ENCODE measurements at regions not wholly inside any gene's neighbourhood (a gene's known extent, or its start where the extent isn't known, plus 50 kb on each side); places are given as distances from the start of the nearest gene placed in this dataset.

DNA sequence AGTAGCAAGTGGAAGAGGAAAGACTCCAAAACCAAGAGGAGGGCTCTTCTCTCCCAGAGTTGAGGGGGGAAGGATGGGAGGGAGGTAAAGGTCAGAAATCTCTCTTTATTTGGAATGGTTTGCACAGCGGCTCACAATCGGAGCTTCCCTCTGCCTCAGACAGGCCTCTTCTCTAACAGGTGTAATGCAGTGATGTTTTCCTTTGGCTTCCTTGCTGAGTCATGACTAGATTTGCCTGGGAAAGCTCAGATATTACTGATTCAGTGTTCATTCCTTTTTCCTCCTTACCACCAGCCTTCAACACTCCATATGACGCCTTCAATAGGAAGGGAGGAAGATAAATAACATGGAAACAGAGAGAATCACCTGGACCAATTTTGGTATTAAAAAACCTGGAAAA is 136.6 kb downstream of the RNF152 start:
- H3K27ac ChIP-seq, result no peak overlapping the region
- H3K4me3 ChIP-seq, result no peak overlapping the region

DNA sequence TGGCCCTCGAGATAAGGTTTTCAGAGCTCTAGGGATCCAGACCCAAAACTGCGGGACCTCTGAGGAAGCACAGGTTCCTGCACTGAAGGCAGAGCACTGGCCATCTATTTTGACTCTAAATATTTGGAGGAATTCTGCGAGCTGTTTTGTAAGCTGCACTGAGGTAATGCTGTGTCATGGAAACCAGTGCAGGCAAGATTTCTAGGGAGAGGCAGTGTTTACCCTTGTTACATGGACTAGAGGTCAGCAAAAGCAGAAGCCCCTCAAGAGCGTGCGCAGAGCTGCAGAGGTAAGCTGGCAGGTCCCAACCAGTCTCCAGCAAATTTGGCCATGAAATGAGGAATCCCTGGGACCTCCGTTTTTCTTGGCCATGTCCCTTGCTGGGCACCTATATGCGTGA is 137.3 kb downstream of the RNF152 start:
- H3K27ac ChIP-seq, result no peak overlapping the region
- H3K4me3 ChIP-seq, result no peak overlapping the region

DNA sequence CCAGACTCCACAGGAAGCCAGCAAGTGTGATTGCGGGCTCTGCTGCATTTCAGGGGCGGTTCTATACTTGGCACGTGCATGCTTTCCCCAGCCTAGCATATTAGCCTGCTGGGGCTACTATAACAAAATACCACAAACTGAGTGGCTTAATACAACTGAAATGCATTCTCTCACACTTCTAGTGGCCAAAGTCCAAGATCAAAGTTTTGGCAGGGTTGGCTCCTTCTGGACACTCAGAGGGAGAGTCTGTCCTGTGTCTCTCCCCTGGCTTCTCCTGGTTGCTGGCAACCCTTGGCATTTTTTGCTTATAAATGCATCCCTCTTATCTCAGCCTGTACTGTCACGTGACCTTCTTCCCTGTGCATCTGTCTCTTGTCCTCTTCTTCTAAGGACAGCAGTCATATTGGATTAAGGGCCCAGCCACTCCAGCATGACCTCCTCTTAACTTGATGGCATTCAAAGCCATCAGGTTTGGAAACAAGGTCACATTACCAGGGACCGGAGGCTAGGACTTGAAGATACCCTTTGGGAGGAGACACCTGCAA is 138.7 kb downstream of the RNF152 start:
- Histone ChIP-seq H3K27ac (no peak overlapping the region), H3K4me3 (no peak overlapping the region)

DNA sequence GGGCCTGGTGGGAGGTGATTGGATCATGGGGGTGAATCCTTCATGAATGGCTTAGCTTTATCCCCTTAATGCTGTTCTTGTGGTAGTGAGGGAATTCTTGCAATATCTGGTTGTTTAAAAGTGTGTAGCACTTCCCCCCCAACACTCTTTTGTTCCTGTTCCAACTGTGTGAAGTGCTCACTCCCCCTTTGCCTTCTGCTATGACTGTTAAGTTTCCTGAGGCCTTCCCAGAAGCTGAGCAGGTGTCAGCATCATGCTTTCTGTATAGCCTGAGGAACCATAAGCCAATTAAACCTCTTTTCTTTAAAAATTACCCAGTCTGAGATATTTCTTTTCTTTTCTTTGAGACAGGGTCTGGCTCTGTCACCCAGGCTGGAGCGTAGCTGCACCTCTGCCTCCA is 139.4 kb downstream of the RNF152 start:
- no peak overlapping the region for H3K4me3 ChIP-seq
- no peak overlapping the region for H3K27ac ChIP-seq

DNA sequence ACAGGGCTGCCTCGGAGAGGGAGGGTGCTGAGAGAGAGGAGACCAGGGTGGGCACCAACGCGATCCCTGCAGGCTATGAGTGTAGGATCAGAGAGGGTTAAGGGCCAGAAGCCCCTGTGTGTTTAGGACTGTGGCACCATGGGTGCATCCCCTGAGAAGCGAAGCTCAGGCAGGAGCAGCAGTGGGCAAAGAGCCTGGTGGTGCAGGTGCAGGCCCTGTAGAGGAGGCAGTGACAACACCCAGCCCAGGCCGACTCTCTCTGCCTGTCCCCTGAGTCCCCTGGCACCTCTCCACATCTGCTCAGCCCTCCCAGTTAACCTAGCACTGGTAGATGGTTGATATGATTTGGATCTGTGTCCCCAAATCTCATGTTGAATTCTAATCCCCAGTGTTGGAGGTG is 139.8 kb downstream of the RNF152 start:
- Histone ChIP-seq H3K4me3 (no peak overlapping the region), H3K27ac (no peak overlapping the region)

DNA sequence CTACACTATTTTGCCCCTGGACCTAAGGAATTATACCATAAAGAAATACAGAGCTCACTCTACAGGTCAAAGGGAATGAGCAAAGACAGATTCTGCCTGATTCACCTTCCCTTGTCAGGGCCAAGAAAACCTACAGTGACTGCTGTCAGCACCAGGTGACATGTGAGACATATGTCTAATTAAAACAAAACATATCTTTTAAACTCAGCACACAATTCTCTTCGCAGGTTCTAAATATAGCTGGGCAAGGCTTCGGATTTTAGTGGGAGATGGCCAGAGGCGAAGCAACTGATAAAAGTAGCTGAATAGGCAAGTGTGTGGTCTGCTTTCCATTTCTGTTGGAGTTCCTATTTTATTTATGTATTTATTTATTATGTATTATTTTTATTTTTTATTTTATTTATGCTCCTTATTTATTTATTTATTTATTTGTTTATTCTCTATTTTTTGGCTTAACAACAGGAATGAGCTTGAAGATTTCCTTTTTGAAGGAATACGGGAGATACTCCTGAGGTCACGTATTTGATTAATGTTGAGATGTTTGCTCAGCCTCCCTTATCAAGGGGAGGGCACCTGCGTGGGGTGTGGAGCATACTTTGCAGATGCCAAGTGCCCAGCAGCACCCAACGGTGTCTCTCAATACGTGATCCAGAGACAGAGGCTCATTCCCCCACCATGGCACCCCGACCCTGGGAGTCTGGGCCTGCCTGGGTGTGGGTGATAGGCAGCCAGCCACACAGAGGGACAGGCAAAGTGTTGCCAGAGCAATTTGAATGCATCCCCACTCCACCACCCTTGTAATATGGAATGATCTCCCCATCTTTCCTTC is 141.8 kb downstream of the RNF152 start:
- no peak overlapping the region for H3K27ac ChIP-seq
- H3K4me3 ChIP-seq, result no peak overlapping the region

DNA sequence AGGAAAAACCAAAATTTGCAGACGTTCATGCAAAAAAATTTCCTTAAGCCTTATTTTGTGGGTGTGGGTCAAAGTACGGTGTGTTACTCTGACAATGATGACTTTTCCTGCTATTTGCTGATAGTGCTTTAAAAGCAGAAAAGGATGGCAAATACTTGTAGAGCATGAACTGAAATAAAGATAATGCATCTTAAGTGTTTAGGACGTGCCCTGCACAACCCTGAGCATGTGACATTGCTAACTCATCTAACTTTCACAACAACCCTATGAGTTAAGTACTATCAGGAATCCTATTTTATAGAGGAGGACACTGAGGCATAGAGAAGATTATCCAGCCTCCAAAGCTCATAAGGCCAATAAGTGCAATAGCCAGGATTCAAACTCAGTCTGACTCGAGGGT is 143.3 kb downstream of the RNF152 start:
- Histone ChIP-seq H3K4me3 (no peak overlapping the region), H3K27ac (no peak overlapping the region)

DNA sequence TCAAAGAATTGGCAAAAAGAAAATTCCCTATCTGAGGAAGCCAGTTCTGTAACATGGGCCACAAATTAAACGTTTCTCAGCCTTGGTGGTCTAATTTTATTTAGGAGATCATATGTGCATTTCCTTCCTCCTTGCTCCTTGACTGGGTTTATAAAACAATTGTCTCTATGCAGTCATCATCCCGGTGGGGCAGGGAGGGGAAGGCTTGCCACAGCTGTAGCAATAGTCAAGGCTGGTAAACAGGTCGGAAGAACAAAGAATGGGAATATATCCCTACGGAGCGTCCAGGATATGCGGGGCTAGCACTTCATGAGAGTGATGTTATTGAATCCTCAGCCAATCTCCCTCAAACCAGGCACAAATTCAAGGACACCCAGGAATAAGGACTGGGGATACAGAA is 143.8 kb downstream of the RNF152 start:
- Histone ChIP-seq H3K4me3 (no peak overlapping the region), H3K27ac (peak overlapping the region in 1 of 21 experiments; percentile 36)

DNA sequence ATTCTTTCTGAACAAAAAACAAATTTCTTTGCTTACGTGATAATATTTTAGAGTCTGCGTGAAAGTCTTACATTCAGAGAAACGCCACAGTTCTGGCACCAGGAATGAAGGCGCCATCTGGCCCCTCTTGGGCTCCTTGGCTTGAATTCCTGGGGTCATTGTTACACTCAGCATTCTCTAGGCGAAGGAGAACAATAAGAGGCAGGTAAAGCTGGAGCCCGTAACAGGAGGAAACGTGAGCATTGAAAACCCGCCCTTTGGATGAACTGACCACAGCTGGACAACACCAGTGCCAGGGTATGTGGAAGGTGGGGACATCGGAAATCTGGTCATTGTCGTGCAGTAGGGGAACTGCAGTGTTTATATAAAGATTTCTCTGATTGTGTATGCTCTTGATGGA is 144.8 kb downstream of the RNF152 start:
- H3K27ac ChIP-seq, result no peak overlapping the region
- H3K4me3 ChIP-seq, result no peak overlapping the region

DNA sequence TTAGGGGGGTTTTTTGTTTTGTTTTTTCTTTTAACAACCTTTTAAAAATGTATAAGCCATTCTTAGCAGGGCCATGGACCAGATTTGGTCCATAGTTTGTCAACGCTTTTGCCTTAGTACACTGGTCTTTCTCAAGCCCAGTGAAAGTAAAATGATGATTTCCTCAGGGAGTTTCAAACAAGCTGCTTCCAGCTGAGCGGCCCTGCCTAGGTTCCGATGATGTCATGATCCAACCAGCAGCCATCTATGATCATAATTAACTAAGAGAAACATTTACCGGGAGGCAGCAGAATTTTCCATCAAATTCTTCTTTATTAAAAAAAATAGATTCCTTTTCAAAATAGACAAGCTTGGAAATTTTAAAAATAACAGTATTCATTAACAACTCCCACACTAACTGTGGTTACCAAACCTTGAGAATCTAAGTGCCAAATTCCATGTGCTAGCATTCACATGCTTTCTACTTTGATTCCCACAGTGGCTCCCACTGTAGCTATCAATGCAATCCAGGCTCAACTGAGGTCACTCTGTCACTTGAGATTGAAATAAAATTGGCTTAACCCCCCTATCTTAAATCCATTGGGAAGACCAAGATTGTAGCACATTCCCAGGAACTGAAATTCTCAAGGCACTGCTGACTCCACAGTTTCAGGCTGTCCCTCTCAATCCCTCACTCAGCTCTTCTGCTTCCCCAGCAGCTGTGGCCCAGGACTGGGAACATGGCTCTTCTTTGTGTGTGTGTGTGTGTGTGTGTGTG is 148.9 kb downstream of the RNF152 start:
- Histone ChIP-seq H3K4me3 (no peak overlapping the region), H3K27ac (peak overlapping the region in 10 of 21 experiments; percentile 2 to 63 (median 45))

DNA sequence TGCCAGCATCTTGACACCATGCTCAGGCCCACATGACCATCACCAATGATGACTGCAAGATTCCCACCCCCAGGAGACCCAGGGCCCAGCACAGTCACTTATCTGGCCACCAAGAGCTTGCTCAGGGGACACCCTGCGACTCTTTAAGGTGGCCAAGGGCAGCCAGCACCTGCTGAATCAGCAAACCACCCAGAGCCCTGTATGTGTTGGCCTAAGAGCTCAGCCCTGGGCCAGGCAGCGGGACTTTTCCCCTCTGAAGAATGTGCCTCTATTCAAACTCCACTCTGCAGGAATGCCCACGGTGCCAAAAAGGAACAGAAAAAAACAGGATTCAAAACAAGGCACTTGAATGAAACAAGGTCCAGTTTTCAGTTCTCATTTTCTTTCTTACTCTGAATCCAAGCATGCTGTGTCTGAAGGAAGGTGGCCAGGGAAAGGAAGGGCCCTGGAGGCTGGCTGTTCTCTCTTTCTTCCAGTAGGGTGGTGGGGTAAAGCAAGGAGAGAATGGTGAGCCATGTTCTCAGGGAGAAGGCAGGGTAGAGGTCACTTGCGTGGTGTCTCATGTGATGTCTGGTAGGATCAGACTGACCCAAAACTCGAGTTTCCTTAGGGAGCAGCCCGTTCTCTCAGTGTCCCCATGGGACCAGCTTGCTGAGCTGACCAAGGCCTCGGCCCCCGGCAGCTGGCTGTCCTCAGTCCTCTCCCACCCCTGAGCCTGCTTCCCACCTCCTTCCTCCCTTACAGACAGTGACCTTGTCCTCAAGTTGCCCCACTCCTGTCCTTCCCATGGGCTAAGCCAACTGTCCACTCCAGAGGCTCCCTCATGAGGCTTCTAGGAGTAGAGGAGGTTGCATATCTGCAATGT is 150.0 kb downstream of the RNF152 start:
- Histone ChIP-seq H3K4me3 (no peak overlapping the region), H3K27ac (peak overlapping the region in 10 of 21 experiments; percentile 2 to 63 (median 46))

DNA sequence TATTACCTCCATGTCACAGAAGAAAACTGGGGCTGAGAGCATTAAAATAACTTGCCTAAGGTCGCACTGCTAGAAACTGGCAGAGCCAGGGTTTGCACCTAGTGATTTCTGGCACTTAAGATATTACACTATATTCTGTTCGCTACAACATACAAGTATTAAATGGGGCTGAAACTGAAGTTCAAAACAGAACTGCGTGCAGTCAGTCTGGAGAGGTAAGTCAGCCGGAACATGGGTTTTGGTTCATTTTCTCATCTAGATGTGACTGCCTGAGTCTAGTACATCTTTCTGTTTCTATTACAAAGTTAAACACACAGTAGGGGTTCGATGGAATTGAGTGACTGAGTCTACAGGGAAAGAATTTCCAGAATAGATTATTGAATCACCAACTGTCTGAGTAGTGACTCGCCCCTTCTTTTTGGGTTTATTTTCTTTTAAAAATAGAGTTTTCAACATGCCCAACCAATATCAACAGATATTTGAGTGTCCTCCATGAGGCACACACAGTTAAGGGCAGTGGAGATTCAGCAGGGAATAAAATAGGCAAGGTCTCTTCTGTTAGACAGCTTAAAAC is 150.8 kb downstream of the RNF152 start:
- Histone ChIP-seq H3K4me3 (no peak overlapping the region), H3K27ac (peak overlapping the region in 3 of 21 experiments; percentile 28 to 46 (median 31))

DNA sequence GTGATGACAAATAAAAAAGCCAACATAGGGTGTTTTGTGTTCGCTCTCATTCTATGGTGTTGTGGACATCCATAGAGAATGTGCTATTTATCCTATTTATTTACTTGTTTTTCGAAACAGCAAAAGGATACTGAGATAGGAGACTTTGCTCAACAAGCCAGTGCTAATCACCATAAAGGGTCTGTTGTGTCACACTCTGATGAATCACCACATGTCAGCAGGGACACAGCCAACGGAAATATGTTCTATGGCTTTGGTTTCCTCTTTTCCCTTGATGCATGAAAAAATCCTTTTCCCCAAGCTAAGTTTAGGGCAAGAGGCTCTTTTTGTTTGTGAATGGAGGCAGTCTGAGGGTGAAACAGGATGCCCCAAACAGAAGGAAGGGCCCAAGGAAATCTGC is 154.3 kb downstream of the RNF152 start:
- Histone ChIP-seq H3K27ac (peak overlapping the region in 14 of 21 experiments; percentile 15 to 74 (median 54)), H3K4me3 (no peak overlapping the region)

DNA sequence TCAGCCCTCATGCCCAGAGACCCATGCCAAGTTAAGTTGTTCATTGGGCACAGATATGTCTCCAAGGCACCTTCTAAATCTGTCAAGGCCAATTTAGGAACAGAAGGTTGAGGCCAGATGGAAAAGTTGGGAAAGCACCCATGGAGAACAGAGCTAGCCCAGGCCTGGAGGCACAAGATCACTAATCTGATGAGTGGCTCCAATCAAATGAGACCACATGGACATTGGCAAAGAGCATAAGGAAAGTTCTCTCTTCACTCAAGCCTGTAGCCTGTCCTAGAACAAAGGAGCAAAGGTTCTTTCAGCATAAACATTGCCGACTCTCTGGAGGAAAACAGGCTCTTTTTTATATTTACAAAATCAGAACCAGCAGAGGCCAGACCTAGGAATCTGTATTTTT is 154.8 kb downstream of the RNF152 start:
- Histone ChIP-seq H3K4me3 (no peak overlapping the region), H3K27ac (peak overlapping the region in 5 of 21 experiments; percentile 5 to 73 (median 32))

DNA sequence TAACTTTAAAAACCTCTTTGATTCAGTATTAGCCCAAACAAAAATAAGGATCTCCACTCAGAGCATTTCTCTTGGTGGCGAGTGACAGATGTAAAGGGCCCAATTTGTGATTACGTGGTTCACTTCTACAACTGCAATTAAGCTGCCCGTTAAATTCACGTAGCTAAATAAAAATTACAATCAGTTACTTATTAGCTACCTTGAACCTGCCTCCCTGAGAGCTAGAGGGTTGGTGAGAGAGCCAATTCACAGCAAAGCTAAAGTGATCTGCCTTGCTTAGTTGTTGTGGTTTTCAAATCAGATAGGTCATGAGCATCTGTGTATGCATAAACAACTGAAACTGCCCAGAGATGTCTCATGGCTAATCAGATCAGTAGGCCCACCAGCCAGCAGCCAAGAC is 156.7 kb downstream of the RNF152 start:
- Histone ChIP-seq H3K4me3 (no peak overlapping the region), H3K27ac (no peak overlapping the region)

DNA sequence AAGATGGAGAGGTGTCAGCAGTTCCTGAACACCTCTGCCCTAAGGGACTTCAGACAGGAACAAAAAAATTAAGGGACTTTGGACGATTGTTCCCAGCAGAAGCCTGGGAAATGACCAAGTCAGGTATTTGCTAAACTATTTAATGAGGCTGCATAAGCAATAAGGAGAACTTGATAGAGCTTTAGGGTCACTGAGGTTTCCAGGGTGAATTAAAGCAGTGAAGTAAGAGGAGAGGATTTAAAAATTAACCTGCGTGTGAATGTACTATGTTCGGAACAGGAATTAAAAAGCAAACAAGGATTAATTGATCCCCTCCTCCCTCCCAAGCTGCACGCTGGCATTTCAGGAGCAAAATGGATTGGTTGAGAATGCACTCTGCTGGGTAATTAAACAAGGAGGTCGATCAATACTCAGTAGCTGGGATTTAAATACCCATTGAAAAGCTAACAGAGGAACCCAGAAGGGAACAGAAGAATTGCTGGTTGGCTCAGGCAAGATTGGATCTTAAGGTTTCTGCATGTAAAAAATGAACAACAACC is 157.2 kb downstream of the RNF152 start:
- Histone ChIP-seq H3K27ac (peak overlapping the region in 1 of 21 experiments; percentile 18), H3K4me3 (no peak overlapping the region)

DNA sequence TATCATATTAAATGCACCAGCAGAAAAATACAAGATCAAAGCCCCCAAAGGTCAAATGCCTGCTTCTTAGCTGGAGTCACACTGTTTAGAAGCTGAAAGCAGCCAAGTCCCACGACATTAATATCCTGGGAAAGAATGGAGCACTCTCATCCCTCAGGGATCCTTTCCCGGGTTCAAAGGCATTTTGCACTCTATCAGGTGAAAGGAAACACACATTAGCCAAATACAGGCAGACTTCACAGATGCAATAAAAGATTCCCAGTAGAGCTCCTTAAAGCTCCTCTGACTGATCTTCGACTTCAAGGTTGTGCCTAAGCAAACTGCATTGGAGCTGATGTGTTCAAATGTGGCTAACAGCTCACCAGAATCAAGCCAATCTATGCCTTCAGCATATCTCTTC is 158.4 kb downstream of the RNF152 start:
- Histone ChIP-seq H3K4me3 (no peak overlapping the region), H3K27ac (peak overlapping the region in 3 of 21 experiments; percentile 1 to 49 (median 19))

DNA sequence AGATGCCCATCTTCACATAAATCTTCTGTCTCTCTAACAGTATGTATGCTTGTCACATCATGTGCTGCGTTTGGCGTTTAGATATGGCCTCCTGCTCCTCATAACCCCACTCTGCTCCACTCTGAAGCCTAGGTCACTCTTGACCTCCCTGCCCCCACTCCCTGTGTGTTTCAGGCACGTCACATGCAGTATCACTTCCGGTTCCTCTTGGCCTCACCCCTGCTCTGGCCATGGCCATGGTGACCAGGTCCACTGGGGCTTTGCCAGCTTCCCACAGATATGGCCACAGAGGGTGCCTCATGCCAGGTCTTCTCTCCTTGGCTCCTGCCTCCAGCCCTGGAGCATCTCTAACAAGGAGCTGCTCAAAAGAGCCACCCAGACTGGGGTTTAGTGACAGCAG is 160.0 kb downstream of the RNF152 start:
- Histone ChIP-seq H3K27ac (peak overlapping the region in 18 of 21 experiments; percentile 5 to 87 (median 33)), H3K4me3 (no peak overlapping the region)

DNA sequence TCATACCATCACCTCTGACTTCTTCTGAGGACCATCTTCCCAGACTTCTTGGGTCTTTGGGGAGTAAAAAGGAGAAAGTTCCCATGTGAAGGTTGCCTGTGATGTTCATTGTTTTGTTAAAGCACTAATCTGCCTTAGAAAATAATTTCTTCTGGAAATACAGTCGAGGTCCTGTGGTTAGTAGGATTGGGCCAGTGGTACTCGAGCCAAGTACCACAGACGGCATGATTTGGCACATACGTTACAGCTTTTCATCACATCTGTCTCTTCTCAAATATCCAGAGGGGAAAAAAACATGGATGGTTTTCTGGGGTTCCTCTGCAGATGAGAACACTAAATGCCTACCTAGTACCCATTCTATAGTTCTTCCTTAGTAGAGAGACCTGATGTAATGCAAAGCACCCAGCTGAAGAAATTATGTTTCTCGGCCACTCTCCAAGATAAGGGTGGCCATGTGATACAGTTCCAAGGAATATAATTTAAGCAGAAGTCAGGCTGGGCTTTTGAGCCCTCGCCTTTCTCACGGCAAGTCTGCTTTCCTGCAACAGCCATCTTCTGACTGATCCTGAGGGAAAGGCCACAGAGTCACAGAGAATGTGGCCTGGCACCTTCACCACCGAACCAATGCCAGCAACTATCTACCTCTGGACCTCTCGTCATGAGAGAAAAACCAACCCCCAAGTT is 161.0 kb downstream of the RNF152 start:
- Histone ChIP-seq H3K4me3 (no peak overlapping the region), H3K27ac (peak overlapping the region in 15 of 21 experiments; percentile 3 to 87 (median 51))

All from skin epidermis (tissue), 12 donors.